AG08396 (cell line): ENCODE measurements at regions not wholly inside any gene's neighbourhood (a gene's known extent, or its start where the extent isn't known, plus 50 kb on each side); places are given as distances from the start of the nearest gene placed in this dataset.

ENCODE experiments used
- DNase-seq: peaks from one replicate; pipeline ENCODE4 v3.0.0; 2012; ENCODE audit warnings: low spot score, mixed read lengths

- DNase-seq: no peak
These were observed 269.1 kb upstream of the CD180 start for GRCh38 chr5:67465537-67466207.

GRCh38 chr5:67462147-67462546 is 265.5 kb upstream of the CD180 start:
- DNase-seq: no peak

GRCh38 chr5:67459253-67459652 is 262.7 kb upstream of the CD180 start:
- DNase-seq: no peak

- no peak for DNase-seq
These were observed 259.4 kb upstream of the CD180 start for GRCh38 chr5:67455970-67456369.

- DNase-seq: no peak
These were observed 258.5 kb upstream of the CD180 start for GRCh38 chr5:67454957-67455561.

- DNase-seq: no peak
These were observed 256.7 kb upstream of the CD180 start for GRCh38 chr5:67453111-67453905.

GRCh38 chr5:67451640-67452279 is 255.2 kb upstream of the CD180 start:
- no peak for DNase-seq

- DNase-seq: no peak
These were observed 251.1 kb upstream of the CD180 start for GRCh38 chr5:67447732-67448131.

GRCh38 chr5:67437905-67438845 is 241.6 kb upstream of the CD180 start:
- DNase-seq: no peak

GRCh38 chr5:67435032-67435431 is 238.4 kb upstream of the CD180 start:
- DNase-seq: no peak

- no peak for DNase-seq
These were observed 237.9 kb upstream of the CD180 start for GRCh38 chr5:67434466-67434865.

GRCh38 chr5:67432606-67433005 is 236.0 kb upstream of the CD180 start:
- no peak for DNase-seq

- no peak for DNase-seq
These were observed 234.6 kb upstream of the CD180 start for GRCh38 chr5:67431191-67431590.

GRCh38 chr5:67427850-67428298 is 231.3 kb upstream of the CD180 start:
- no peak for DNase-seq

GRCh38 chr5:67426961-67427849 is 230.6 kb upstream of the CD180 start:
- no peak for DNase-seq

GRCh38 chr5:67425514-67425913 is 228.9 kb upstream of the CD180 start:
- no peak for DNase-seq

- DNase-seq: no peak
These were observed 221.2 kb upstream of the CD180 start for GRCh38 chr5:67417839-67418238.

- no peak for DNase-seq
These were observed 220.4 kb upstream of the CD180 start for GRCh38 chr5:67416986-67417385.

- DNase-seq: no peak
These were observed 219.7 kb upstream of the CD180 start for GRCh38 chr5:67416133-67416937.

- DNase-seq: no peak
These were observed 218.1 kb upstream of the CD180 start for GRCh38 chr5:67414712-67415111.
